ENCODE measurements at regions not wholly inside any gene's neighbourhood (a gene's known extent, or its start where the extent isn't known, plus 50 kb on each side); places are given as distances from the start of the nearest gene placed in this dataset.

DNA sequence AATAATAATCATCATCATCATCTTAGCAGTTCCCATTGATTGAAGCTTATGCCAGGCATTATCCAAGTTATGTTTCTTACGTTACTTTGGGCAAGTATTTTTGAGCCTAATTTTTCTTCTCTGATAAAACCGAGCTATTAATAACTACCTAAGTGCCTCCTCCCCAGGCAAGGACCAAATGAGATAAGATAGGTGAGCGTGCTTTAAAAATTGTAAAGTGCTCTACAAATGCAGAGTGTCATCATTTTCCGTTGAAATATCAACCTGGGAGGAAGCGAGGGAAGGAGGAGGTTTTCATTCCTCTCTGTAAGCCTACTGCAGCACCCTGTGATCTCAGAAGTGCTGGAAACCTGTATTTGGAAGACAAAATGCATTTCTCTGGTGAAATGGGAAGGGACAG is 96.7 kb upstream of the MITF start:
- TF ChIP-seq YY1 (IDR thresholded peaks at IDR 0.05; ENCODE audit: insufficient read depth, insufficient read length) (no peak), ZNF274 (IDR thresholded peaks at IDR 0.05; ENCODE audit: low read depth, low read length) (no peak), SUZ12 (IDR thresholded peaks at IDR 0.05; ENCODE audit: extremely low read depth, insufficient read depth, insufficient read length) (no peak)
